Activated naive CD4-positive, alpha-beta T cell treated with anti-CD3 and anti-CD28 coated beads, Interleukin-2, amount 50 U/mL, for 16 hours (primary cell): ENCODE measurements at regions not wholly inside any gene's neighbourhood (a gene's known extent, or its start where the extent isn't known, plus 50 kb on each side); places are given as distances from the start of the nearest gene placed in this dataset.

Experiments
- DNase-seq: peaks from one replicate; pipeline ENCODE4 v3.0.0-alpha.2; 2020

- no peak for DNase-seq
Observed at GRCh38 chr3:159803459-159803858, 185.2 kb upstream of the IL12A start.

- no peak for DNase-seq
Observed at GRCh38 chr3:159804726-159805410, 183.8 kb upstream of the IL12A start.

GRCh38 chr3:159805411-159805772 lies 183.2 kb upstream of the IL12A start:
- DNase-seq, result no peak

GRCh38 chr3:159806412-159806811 lies 182.2 kb upstream of the IL12A start:
- DNase-seq, result no peak

- no peak for DNase-seq
Observed at GRCh38 chr3:159807137-159808040, 181.2 kb upstream of the IL12A start.

GRCh38 chr3:159813822-159814531 lies 174.7 kb upstream of the IL12A start:
- no peak for DNase-seq

- DNase-seq, result no peak
Observed at GRCh38 chr3:159816512-159816911, 172.1 kb upstream of the IL12A start.

- DNase-seq, result no peak
Observed at GRCh38 chr3:159817126-159817525, 171.5 kb upstream of the IL12A start.

- no peak for DNase-seq
Observed at GRCh38 chr3:159817571-159817970, 171.1 kb upstream of the IL12A start.

- no peak for DNase-seq
Observed at GRCh38 chr3:159818399-159818798, 170.2 kb upstream of the IL12A start.

- DNase-seq, result no peak
Observed at GRCh38 chr3:159818997-159819500, 169.6 kb upstream of the IL12A start.

GRCh38 chr3:159819676-159820075 lies 169.0 kb upstream of the IL12A start:
- DNase-seq, result no peak

GRCh38 chr3:159821110-159821509 lies 167.5 kb upstream of the IL12A start:
- no peak for DNase-seq

GRCh38 chr3:159821736-159822135 lies 166.9 kb upstream of the IL12A start:
- DNase-seq, result no peak

- DNase-seq, result no peak
Observed at GRCh38 chr3:159823780-159824179, 164.9 kb upstream of the IL12A start.

- DNase-seq, result no peak
Observed at GRCh38 chr3:159824333-159824732, 164.3 kb upstream of the IL12A start.

GRCh38 chr3:159825216-159825854 lies 163.3 kb upstream of the IL12A start:
- no peak for DNase-seq

GRCh38 chr3:159828542-159828943 lies 160.1 kb upstream of the IL12A start:
- no peak for DNase-seq

GRCh38 chr3:159829056-159829455 lies 159.6 kb upstream of the IL12A start:
- DNase-seq, result no peak

GRCh38 chr3:159829539-159830227 lies 159.0 kb upstream of the IL12A start:
- DNase-seq, result no peak

- no peak for DNase-seq
Observed at GRCh38 chr3:159830523-159831154, 158.0 kb upstream of the IL12A start.

- DNase-seq, result no peak
Observed at GRCh38 chr3:159831466-159831865, 157.2 kb upstream of the IL12A start.
